CD8-positive, alpha-beta memory T cell (primary cell): ENCODE measurements at regions not wholly inside any gene's neighbourhood (a gene's known extent, or its start where the extent isn't known, plus 50 kb on each side); places are given as distances from the start of the nearest gene placed in this dataset.

ENCODE experiments used
- CTCF ChIA-PET: fragments of 350-600 bp; sonication (Branson Sonifier 250); formaldehyde crosslinking; loops from one replicate; lab custom pipeline; 2021; ENCODE audit warnings: antibody characterized with exemption; lab: Charles Lee
- POLR2A ChIA-PET: fragments of 350-600 bp; sonication (Branson Sonifier 250); formaldehyde crosslinking; loops from one replicate; lab custom pipeline; 2021; ENCODE audit warnings: antibody characterized with exemption; lab: Charles Lee
- DNase-seq, 5 donors: peaks; one replicate each; pipeline versions ENCODE4 v3.0.0 to v3.0.0-alpha.2; 2020 to 2022; ENCODE audit warnings: mixed read lengths in 1 of 5
- H3K27ac ChIP-seq: one replicate; pipeline ENCODE4 v1.7.0; 2013; ENCODE audit warnings: low read depth, mild to moderate bottlenecking, low read length, moderate library complexity
- H3K27me3 ChIP-seq: 2 replicates; pipeline ENCODE4 v1.7.0; 2013; ENCODE audit warnings: low read length, mild to moderate bottlenecking; ENCODE audit not compliant: insufficient read depth, poor library complexity, severe bottlenecking
- H3K36me3 ChIP-seq: 2 replicates; pipeline ENCODE4 v1.7.0; 2013; ENCODE audit warnings: mild to moderate bottlenecking, low read length, moderate library complexity; ENCODE audit not compliant: insufficient read depth
- H3K4me1 ChIP-seq: 2 replicates; pipeline ENCODE4 v1.7.0; 2013; ENCODE audit warnings: mild to moderate bottlenecking, low read length, moderate library complexity; ENCODE audit not compliant: insufficient read depth
- H3K4me3 ChIP-seq: 2 replicates; pipeline ENCODE4 v1.7.0; 2013; ENCODE audit warnings: mild to moderate bottlenecking, low read length
- H3K9me3 ChIP-seq: 2 replicates; pipeline ENCODE4 v1.7.0; 2013; ENCODE audit warnings: mild to moderate bottlenecking, low read length
- H3K27ac Mint-ChIP-seq, 8 donors: one replicate each; pipeline ENCODE4 v1.8.0; 2020 to 2021; ENCODE audit warnings: mixed read lengths in 8 of 8, mild to moderate bottlenecking in 6 of 8, inconsistent platforms in 3 of 8, moderate library complexity in 3 of 8
- H3K27me3 Mint-ChIP-seq, 2 donors: one replicate each; pipeline ENCODE4 v1.8.0; 2020 to 2021; ENCODE audit warnings: mixed read lengths in 2 of 2, mild to moderate bottlenecking in 1 of 2, moderate library complexity in 1 of 2
- H3K36me3 Mint-ChIP-seq, 3 donors: one replicate each; pipeline ENCODE4 v1.8.0; 2020 to 2021; ENCODE audit warnings: mixed read lengths in 3 of 3, inconsistent platforms in 1 of 3, mild to moderate bottlenecking in 1 of 3
- H3K4me1 Mint-ChIP-seq, 3 donors: one replicate each; pipeline ENCODE4 v1.8.0; 2020 to 2021; ENCODE audit warnings: mixed read lengths in 3 of 3, inconsistent platforms in 1 of 3, mild to moderate bottlenecking in 1 of 3
- H3K4me3 Mint-ChIP-seq, 7 donors: one replicate each; pipeline ENCODE4 v1.8.0; 2020 to 2021; ENCODE audit warnings: mixed read lengths in 7 of 7, mild to moderate bottlenecking in 6 of 7, moderate library complexity in 4 of 7, inconsistent platforms in 2 of 7
- H3K9me3 Mint-ChIP-seq, 5 donors: one replicate each; pipeline ENCODE4 v1.8.0; 2020 to 2022; ENCODE audit warnings: mixed read lengths in 5 of 5, mild to moderate bottlenecking in 3 of 5, moderate library complexity in 2 of 5, inconsistent platforms in 1 of 5

DNA sequence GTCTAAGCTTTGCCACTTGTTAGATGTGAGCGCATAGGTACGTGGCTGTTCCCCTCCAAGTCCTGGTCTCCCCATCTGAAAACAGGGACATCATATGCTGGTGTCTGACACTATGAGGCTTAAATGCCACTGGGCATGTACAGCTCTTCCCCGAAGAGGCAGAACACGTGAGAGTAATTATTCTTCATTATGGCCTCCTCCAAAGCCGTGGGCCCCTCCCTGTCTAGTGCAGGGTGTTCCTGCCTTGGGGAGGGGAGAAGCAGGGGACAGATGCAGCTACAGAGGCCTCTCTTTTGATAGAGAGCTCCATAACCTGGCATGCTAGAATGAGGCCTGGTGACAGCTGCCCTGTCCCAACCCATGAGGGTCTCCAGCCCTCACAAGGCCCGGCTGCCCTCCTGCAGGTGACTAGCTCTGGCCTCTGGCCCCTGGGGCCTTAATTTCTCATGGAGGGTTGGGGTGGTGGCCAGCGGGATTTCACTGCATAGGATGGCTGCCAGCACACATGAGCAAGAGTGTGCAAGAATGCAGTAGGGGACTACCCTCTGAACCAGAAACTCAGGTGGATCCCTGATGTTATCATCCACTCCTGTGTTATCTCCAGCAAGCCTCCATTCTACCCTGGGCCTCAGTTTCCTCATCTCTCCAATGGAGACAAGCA, 334.6 kb downstream of the MN1 start:
- H3K27me3 ChIP-seq: no peaks in the 10 kb centered on the region
- Mint-ChIP-seq H3K36me3 (no peaks in the 10 kb centered on the region), H3K9me3 (peaks cover 0 to 3% (median 0%) of the 10 kb centered on the region in 5 donors), H3K27ac (no peak overlapping the region), H3K4me3 (no peak overlapping the region), H3K4me1 (no peaks in the 10 kb centered on the region), H3K27me3 (peaks cover 0 to 2% of the 10 kb centered on the region in 2 donors)
- no peaks in the 10 kb centered on the region for H3K9me3 ChIP-seq
- ChIA-PET CTCF (no interaction called here), POLR2A (no interaction called here)
- H3K4me3 ChIP-seq: no peak overlapping the region
- no peaks in the 10 kb centered on the region for H3K4me1 ChIP-seq
- DNase-seq: no peak
- no peaks in the 10 kb centered on the region for H3K36me3 ChIP-seq
- no peak overlapping the region for H3K27ac ChIP-seq

- Histone ChIP-seq H3K9me3 (no peaks in the 10 kb centered on the region), H3K36me3 (no peaks in the 10 kb centered on the region), H3K27me3 (no peaks in the 10 kb centered on the region), H3K4me3 (no peak overlapping the region), H3K4me1 (no peaks in the 10 kb centered on the region), H3K27ac (no peak overlapping the region)
- Mint-ChIP-seq H3K4me3 (no peak overlapping the region), H3K36me3 (no peaks in the 10 kb centered on the region), H3K9me3 (peaks cover 0 to 3% (median 0%) of the 10 kb centered on the region in 5 donors), H3K27me3 (peaks cover 0 to 2% of the 10 kb centered on the region in 2 donors), H3K27ac (no peak overlapping the region), H3K4me1 (no peaks in the 10 kb centered on the region)
- POLR2A ChIA-PET: no interaction called here
- DNase-seq: no peak
- CTCF ChIA-PET: no interaction called here
Measured at GRCh38 chr22:27467711-27468110, 333.8 kb downstream of the MN1 start.

DNA sequence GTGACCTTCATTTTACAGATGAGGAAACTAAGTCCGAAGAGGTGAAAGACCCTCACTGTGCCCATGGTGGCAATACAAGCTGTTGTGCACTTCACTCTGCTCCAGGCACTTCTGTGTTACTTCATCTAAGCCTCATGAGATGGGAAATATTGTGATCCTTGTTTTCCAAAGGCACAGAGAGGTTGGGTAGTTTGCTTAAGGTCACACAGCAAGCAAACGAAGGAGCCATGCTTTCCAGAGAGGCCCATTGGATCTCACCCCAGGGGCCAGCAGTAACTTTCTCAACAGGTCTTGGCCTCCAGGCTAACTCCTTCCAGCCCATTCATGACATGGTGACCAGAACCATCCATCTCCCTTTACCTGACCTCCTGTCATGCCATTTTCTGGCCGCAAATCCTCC, 332.8 kb downstream of the MN1 start:
- no peaks in the 10 kb centered on the region for H3K9me3 Mint-ChIP-seq

DNA sequence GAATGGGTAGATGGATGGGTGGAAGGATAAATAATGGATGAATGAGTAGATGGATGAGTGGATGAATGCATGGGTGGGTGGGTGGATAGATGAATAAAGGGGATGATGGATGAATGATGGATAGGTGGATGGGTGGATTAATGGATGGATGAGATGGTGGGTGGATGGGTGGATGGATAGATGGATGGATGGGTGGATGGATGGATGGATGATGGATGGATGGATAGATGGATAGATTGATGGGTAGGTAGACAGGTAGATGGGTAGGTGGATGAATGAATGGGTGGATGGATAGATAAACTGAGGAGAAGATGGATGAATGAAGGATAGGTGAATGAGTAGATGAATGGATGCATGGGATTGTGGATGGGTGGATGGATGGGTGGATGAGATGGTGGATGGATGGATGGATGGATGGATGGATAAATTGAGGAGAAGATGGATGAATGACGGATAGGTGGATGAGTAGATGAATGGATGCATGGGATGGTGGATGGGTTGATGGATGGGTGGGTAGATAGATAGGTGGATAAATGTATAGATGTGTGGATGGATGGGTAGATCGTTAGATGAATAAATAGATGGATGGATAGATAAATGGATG, 331.3 kb downstream of the MN1 start:
- CTCF ChIA-PET: no interaction called here

More for the DNA sequence above, 332.8 kb downstream of the MN1 start:
- no peak overlapping the region for H3K4me3 Mint-ChIP-seq
- POLR2A ChIA-PET: no interaction called here
- Histone ChIP-seq H3K27me3 (no peaks in the 10 kb centered on the region), H3K4me1 (no peaks in the 10 kb centered on the region), H3K36me3 (no peaks in the 10 kb centered on the region), H3K4me3 (no peak overlapping the region), H3K27ac (no peak overlapping the region), H3K9me3 (no peaks in the 10 kb centered on the region)
- CTCF ChIA-PET: no interaction called here
- H3K36me3 Mint-ChIP-seq: no peaks in the 10 kb centered on the region
- no peak overlapping the region for H3K27ac Mint-ChIP-seq
- H3K4me1 Mint-ChIP-seq: no peaks in the 10 kb centered on the region
- peaks cover 0 to under 1% of the 10 kb centered on the region in 2 donors for H3K27me3 Mint-ChIP-seq
- DNase-seq: no peak

DNA sequence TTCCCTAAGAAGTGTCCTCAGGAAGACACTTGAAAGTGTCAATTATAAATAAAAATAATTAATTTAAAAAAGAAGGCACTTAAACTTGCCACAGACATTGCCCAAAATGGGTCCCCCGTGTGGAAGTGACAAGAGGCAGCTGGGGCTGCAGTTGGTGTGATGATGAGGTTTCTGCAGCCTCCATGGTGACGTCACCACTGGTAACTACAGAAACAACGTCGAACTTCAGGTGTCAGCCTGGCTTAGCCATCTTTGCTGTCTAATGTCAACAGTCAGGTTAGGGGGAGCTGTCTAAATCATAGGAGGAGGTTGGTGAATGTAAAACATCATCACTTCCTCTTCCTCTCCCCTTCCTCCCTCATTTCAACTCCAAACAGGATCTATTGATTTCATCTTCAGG, 328.6 kb downstream of the MN1 start:
- ChIA-PET CTCF (no interaction called here), POLR2A (no interaction called here)
- Mint-ChIP-seq H3K27ac (no peak overlapping the region), H3K4me1 (no peaks in the 10 kb centered on the region), H3K36me3 (no peaks in the 10 kb centered on the region), H3K27me3 (no peaks in the 10 kb centered on the region), H3K9me3 (peaks cover 0 to under 1% (median 0%) of the 10 kb centered on the region in 5 donors), H3K4me3 (no peak overlapping the region)
- DNase-seq: no peak
- no peaks in the 10 kb centered on the region for H3K36me3 ChIP-seq
- H3K4me3 ChIP-seq: no peak overlapping the region
- no peak overlapping the region for H3K27ac ChIP-seq
- no peaks in the 10 kb centered on the region for H3K27me3 ChIP-seq
- H3K4me1 ChIP-seq: no peaks in the 10 kb centered on the region
- H3K9me3 ChIP-seq: no peaks in the 10 kb centered on the region

More for the DNA sequence above, 331.3 kb downstream of the MN1 start:
- POLR2A ChIA-PET: no interaction called here
- Histone ChIP-seq H3K36me3 (no peaks in the 10 kb centered on the region), H3K4me1 (no peaks in the 10 kb centered on the region), H3K4me3 (no peak overlapping the region), H3K9me3 (no peaks in the 10 kb centered on the region), H3K27ac (no peak overlapping the region), H3K27me3 (no peaks in the 10 kb centered on the region)
- Mint-ChIP-seq H3K27me3 (no peaks in the 10 kb centered on the region), H3K27ac (no peak overlapping the region), H3K9me3 (no peaks in the 10 kb centered on the region), H3K4me3 (no peak overlapping the region), H3K4me1 (no peaks in the 10 kb centered on the region), H3K36me3 (no peaks in the 10 kb centered on the region)
- DNase-seq: no peak

DNA sequence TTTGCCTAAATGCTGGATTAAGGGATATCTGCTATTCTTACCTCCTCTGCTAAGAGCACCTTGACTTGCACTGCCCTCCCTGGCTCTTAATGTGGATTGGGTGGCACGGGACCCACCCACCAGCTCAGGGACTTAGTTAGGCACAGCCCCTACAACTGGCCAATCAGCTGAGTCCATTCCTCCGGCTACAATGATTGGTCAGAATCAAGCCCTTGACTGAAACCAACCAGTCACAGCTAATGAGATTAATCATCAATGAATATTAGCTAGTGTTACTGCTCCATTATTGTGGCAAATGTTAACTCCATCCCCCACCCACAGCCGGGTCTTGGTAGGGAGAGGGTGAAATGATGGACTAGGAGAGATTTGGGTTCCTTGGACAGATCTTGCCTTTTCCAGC, 328.0 kb downstream of the MN1 start:
- ChIA-PET CTCF (no interaction called here), POLR2A (no interaction called here)

DNA sequence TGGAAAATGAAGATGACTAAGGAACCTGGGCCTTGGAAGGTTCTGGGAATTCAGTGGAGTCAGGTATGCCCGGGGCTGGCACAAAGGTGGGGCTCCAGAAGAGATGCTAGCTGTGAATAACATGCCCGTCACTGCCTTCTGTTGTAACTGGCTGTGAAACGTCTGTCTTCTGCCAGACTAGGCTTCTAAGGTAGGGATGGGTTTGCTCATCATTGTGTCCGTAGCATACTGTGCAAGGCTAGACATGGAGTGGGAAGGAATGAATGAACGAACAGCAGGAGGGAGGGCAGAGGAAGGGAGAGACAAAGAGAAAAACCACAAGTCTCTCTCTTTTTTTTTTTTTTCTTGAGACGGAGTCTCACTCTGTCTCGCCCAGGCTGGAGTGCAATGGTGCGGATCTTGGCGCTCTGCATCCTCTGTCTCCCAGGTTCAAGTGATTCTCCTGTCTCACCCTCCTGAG, 327.4 kb downstream of the MN1 start:
- Mint-ChIP-seq H3K9me3 (peaks cover 0 to 4% (median 0%) of the 10 kb centered on the region in 5 donors), H3K27me3 (no peaks in the 10 kb centered on the region), H3K27ac (peak overlapping the region in 1 of 8 donors; percentile 47), H3K36me3 (no peaks in the 10 kb centered on the region), H3K4me1 (no peaks in the 10 kb centered on the region), H3K4me3 (no peak overlapping the region)
- Histone ChIP-seq H3K27me3 (no peaks in the 10 kb centered on the region), H3K4me3 (no peak overlapping the region), H3K4me1 (no peaks in the 10 kb centered on the region), H3K36me3 (no peaks in the 10 kb centered on the region), H3K9me3 (no peaks in the 10 kb centered on the region), H3K27ac (no peak overlapping the region)
- no peak for DNase-seq
- POLR2A ChIA-PET: no interaction called here
- CTCF ChIA-PET: no interaction called here

More for the DNA sequence above, 328.0 kb downstream of the MN1 start:
- no peaks in the 10 kb centered on the region for H3K9me3 ChIP-seq
- H3K4me1 ChIP-seq: no peaks in the 10 kb centered on the region
- DNase-seq: no peak
- no peaks in the 10 kb centered on the region for H3K27me3 Mint-ChIP-seq
- peaks cover 0 to 4% (median 0%) of the 10 kb centered on the region in 5 donors for H3K9me3 Mint-ChIP-seq
- H3K4me1 Mint-ChIP-seq: no peaks in the 10 kb centered on the region
- H3K4me3 ChIP-seq: no peak overlapping the region
- H3K27ac ChIP-seq: no peak overlapping the region
- no peaks in the 10 kb centered on the region for H3K36me3 Mint-ChIP-seq
- no peak overlapping the region for H3K27ac Mint-ChIP-seq
- H3K4me3 Mint-ChIP-seq: no peak overlapping the region
- no peaks in the 10 kb centered on the region for H3K36me3 ChIP-seq
- H3K27me3 ChIP-seq: no peaks in the 10 kb centered on the region

GRCh38 chr22:27474711-27475547, 326.6 kb downstream of the MN1 start:
- no peaks in the 10 kb centered on the region for H3K36me3 Mint-ChIP-seq
- Histone ChIP-seq H3K27me3 (no peaks in the 10 kb centered on the region), H3K36me3 (no peaks in the 10 kb centered on the region), H3K9me3 (no peaks in the 10 kb centered on the region), H3K4me3 (no peak overlapping the region), H3K27ac (no peak overlapping the region), H3K4me1 (no peaks in the 10 kb centered on the region)
- H3K9me3 Mint-ChIP-seq: peaks cover 0 to 4% (median 0%) of the 10 kb centered on the region in 5 donors
- H3K4me1 Mint-ChIP-seq: no peaks in the 10 kb centered on the region
- peaks cover 0 to 2% of the 10 kb centered on the region in 2 donors for H3K27me3 Mint-ChIP-seq
- ChIA-PET CTCF (no interaction called here), POLR2A (no interaction called here)
- no peak for DNase-seq
- H3K27ac Mint-ChIP-seq: no peak overlapping the region
- H3K4me3 Mint-ChIP-seq: no peak overlapping the region
